SK-N-SH treated with all-trans-retinoic acid at 6 μM for 48 hours (cell line): ENCODE measurements at regions not wholly inside any gene's neighbourhood (a gene's known extent, or its start where the extent isn't known, plus 50 kb on each side); places are given as distances from the start of the nearest gene placed in this dataset.
"Not testable (repeated sequence)": the region's sequence is repeated elsewhere in the genome, so short reads cannot be mapped to it uniquely, and the experiment has no call there.

Experiments
- ATAC-seq: fragments of 200-7000 bp; cut with Tn5 transposase; 3 replicates; pipeline ENCODE4 v1.9.1; 2020; ENCODE audit warnings: mild to moderate bottlenecking, moderate library complexity
- ARNTL ChIP-seq: fragments of 450-650 bp; formaldehyde crosslinking; IDR thresholded peaks from 2 replicates; pipeline ENCODE4 v1.5.0; 2020; ENCODE audit warnings: low read depth, mild to moderate bottlenecking, moderate library complexity, borderline replicate concordance
- BACH2 ChIP-seq: fragments of 250-450 bp; sonication (Bioruptor Pico); IDR thresholded peaks from 2 replicates; pipeline ENCODE4 v1.9.0; 2021; ENCODE audit warnings: mild to moderate bottlenecking, borderline replicate concordance
- ESRRG ChIP-seq: fragments of 250-450 bp; sonication (Bioruptor Pico); IDR thresholded peaks from 2 replicates; pipeline ENCODE4 v1.6.1; 2021; ENCODE audit warnings: mild to moderate bottlenecking
- GLIS3 ChIP-seq: fragments of 250-450 bp; sonication (Bioruptor Pico); IDR thresholded peaks from 2 replicates; pipeline ENCODE4 v1.5.0; 2020; ENCODE audit warnings: mild to moderate bottlenecking, moderate library complexity
- ISL1 ChIP-seq: fragments of 250-450 bp; sonication (Bioruptor Pico); IDR thresholded peaks from 2 replicates; pipeline ENCODE4 v2.1.2; 2022; ENCODE audit warnings: mild to moderate bottlenecking, moderate library complexity
- OSR1 ChIP-seq: fragments of 250-450 bp; sonication (Bioruptor Pico); IDR thresholded peaks from 2 replicates; pipeline ENCODE4 v1.8.0; 2022; ENCODE audit warnings: moderate library complexity, mild to moderate bottlenecking, inconsistent platforms
- PATZ1 ChIP-seq: fragments of 250-450 bp; sonication (Bioruptor Pico); IDR thresholded peaks from 2 replicates; pipeline ENCODE4 v1.8.0; 2020; ENCODE audit warnings: mild to moderate bottlenecking, moderate library complexity, borderline replicate concordance
- PPARA ChIP-seq: fragments of 250-450 bp; sonication (Bioruptor Pico); IDR thresholded peaks from 2 replicates; pipeline ENCODE4 v1.5.0; 2020; ENCODE audit warnings: mild to moderate bottlenecking, borderline replicate concordance
- RARB ChIP-seq: fragments of 250-450 bp; sonication (Bioruptor Pico); IDR thresholded peaks from 2 replicates; pipeline ENCODE4 v1.8.0; 2021; ENCODE audit warnings: mild to moderate bottlenecking, moderate library complexity
- SNAI2 ChIP-seq: fragments of 250-450 bp; sonication (Bioruptor Pico); IDR thresholded peaks from 2 replicates; pipeline ENCODE4 v1.5.0; 2020; ENCODE audit warnings: mild to moderate bottlenecking, moderate library complexity
- TCF4 ChIP-seq: fragments of 250-450 bp; sonication (Bioruptor Pico); IDR thresholded peaks from 2 replicates; pipeline ENCODE4 v1.8.0; 2021; ENCODE audit warnings: mild to moderate bottlenecking, moderate library complexity, borderline replicate concordance
- TOX ChIP-seq: fragments of 250-450 bp; sonication (Bioruptor Pico); IDR thresholded peaks from 2 replicates; pipeline ENCODE4 v1.8.0; 2021; ENCODE audit warnings: mild to moderate bottlenecking, moderate library complexity, borderline replicate concordance
- ZFP30 ChIP-seq: fragments of 450-650 bp; formaldehyde crosslinking; IDR thresholded peaks from 2 replicates; pipeline ENCODE4 v1.5.0; 2022; ENCODE audit warnings: mild to moderate bottlenecking, moderate library complexity
- ZNF565 ChIP-seq: fragments of 450-650 bp; formaldehyde crosslinking; conservative IDR thresholded peaks from 2 replicates; pipeline ENCODE4 v1.5.0; 2020; ENCODE audit warnings: low read depth, mild to moderate bottlenecking, moderate library complexity
- ZNF70 ChIP-seq: fragments of 450-650 bp; formaldehyde crosslinking; IDR thresholded peaks from 2 replicates; pipeline ENCODE4 v1.5.0; 2020; ENCODE audit warnings: mild to moderate bottlenecking, moderate library complexity
- ZNF8 ChIP-seq: fragments of 450-650 bp; formaldehyde crosslinking; IDR thresholded peaks from 2 replicates; pipeline ENCODE4 v1.5.0; 2020; ENCODE audit warnings: mild to moderate bottlenecking, moderate library complexity
- TF ChIP-seq, protein P1 (sequence below): fragments of 250-450 bp; sonication (Bioruptor Pico); IDR thresholded peaks from 2 replicates; pipeline ENCODE4 v1.5.0; 2020; ENCODE audit warnings: mild to moderate bottlenecking, moderate library complexity
- TF ChIP-seq, protein P2 (sequence below): fragments of 250-450 bp; sonication (Bioruptor Pico); IDR thresholded peaks from 2 replicates; pipeline ENCODE4 v1.5.1; 2020; ENCODE audit warnings: low read depth, mild to moderate bottlenecking, moderate library complexity

DNA sequence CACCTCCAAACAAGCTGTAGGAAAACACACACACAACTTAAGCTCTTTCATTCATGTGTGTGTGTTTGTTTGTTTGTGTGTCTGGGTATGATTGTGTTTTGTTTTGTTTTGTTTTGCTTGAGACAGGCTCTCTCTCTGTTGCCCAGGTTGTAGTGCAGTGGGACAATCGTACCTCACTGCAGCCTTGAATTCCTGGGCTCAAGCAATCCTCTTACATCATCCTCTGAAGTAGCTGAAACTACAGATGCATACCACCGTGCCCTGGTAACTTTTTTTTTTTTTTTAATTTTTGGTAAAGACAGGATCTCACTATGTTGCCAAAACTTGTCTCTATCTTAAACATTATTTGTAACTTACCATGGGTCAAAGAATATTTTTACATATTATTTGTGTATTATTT is 431.7 kb downstream of the SLITRK1 start:
- TF ChIP-seq OSR1 (CRISPR knock-in tag) (no peak), ESRRG (CRISPR knock-in tag) (no peak), ZNF70 (CRISPR knock-in tag) (no peak), GLIS3 (CRISPR knock-in tag) (no peak), ISL1 (CRISPR knock-in tag) (no peak), ZFP30 (no peak), TOX (no peak), BACH2 (CRISPR knock-in tag) (no peak)
- peak; percentile 76 for ATAC-seq

GRCh38 chr13:83449668-83450395 is 432.4 kb downstream of the SLITRK1 start:
- peak; percentile 82; the same call in 1 of the 2 replicates for TF ChIP-seq TOX
- no peak for TF ChIP-seq ISL1 (CRISPR knock-in tag)
- TF ChIP-seq, protein P1, sequence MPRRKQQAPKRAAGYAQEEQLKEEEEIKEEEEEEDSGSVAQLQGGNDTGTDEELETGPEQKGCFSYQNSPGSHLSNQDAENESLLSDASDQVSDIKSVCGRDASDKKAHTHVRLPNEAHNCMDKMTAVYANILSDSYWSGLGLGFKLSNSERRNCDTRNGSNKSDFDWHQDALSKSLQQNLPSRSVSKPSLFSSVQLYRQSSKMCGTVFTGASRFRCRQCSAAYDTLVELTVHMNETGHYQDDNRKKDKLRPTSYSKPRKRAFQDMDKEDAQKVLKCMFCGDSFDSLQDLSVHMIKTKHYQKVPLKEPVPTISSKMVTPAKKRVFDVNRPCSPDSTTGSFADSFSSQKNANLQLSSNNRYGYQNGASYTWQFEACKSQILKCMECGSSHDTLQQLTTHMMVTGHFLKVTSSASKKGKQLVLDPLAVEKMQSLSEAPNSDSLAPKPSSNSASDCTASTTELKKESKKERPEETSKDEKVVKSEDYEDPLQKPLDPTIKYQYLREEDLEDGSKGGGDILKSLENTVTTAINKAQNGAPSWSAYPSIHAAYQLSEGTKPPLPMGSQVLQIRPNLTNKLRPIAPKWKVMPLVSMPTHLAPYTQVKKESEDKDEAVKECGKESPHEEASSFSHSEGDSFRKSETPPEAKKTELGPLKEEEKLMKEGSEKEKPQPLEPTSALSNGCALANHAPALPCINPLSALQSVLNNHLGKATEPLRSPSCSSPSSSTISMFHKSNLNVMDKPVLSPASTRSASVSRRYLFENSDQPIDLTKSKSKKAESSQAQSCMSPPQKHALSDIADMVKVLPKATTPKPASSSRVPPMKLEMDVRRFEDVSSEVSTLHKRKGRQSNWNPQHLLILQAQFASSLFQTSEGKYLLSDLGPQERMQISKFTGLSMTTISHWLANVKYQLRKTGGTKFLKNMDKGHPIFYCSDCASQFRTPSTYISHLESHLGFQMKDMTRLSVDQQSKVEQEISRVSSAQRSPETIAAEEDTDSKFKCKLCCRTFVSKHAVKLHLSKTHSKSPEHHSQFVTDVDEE (CRISPR knock-in tag): no peak
- ATAC-seq: peak; percentile 85

DNA sequence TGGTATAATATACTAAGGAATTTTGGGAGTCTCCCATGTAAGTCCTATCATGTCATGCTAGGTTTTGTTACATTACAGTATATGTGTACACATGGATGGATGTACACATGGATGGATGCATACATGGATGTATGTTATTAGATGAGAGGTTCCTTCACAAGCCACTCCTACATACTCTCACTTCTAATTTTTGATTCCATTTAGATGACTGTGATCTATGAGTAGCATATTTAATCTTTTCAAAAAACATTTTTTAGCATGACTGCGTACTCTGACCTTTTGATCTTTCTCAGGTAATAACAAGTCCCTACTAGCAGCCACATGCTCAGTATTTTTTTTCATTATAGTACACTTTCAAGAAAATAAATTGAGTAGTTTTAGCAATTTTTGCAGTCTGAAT is 441.8 kb downstream of the SLITRK1 start:
- TF ChIP-seq ARNTL (CRISPR knock-in tag): no peak
- no peak for TF ChIP-seq ZNF70 (CRISPR knock-in tag)
- TF ChIP-seq RARB (CRISPR knock-in tag): no peak
- no peak for TF ChIP-seq OSR1 (CRISPR knock-in tag)
- TF ChIP-seq TCF4 (CRISPR knock-in tag): no peak
- no peak for TF ChIP-seq SNAI2 (CRISPR knock-in tag)
- no peak for TF ChIP-seq TOX
- no peak for TF ChIP-seq ZNF565 (CRISPR knock-in tag)
- TF ChIP-seq ZNF8 (CRISPR knock-in tag): no peak
- TF ChIP-seq, protein P2, sequence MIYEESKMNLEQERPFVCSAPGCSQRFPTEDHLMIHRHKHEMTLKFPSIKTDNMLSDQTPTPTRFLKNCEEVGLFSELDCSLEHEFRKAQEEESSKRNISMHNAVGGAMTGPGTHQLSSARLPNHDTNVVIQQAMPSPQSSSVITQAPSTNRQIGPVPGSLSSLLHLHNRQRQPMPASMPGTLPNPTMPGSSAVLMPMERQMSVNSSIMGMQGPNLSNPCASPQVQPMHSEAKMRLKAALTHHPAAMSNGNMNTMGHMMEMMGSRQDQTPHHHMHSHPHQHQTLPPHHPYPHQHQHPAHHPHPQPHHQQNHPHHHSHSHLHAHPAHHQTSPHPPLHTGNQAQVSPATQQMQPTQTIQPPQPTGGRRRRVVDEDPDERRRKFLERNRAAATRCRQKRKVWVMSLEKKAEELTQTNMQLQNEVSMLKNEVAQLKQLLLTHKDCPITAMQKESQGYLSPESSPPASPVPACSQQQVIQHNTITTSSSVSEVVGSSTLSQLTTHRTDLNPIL (CRISPR knock-in tag): no peak
- TF ChIP-seq PATZ1 (CRISPR knock-in tag): no peak
- TF ChIP-seq, protein P1 (CRISPR knock-in tag): no peak
- TF ChIP-seq PPARA (CRISPR knock-in tag): no peak
- ATAC-seq: no peak

DNA sequence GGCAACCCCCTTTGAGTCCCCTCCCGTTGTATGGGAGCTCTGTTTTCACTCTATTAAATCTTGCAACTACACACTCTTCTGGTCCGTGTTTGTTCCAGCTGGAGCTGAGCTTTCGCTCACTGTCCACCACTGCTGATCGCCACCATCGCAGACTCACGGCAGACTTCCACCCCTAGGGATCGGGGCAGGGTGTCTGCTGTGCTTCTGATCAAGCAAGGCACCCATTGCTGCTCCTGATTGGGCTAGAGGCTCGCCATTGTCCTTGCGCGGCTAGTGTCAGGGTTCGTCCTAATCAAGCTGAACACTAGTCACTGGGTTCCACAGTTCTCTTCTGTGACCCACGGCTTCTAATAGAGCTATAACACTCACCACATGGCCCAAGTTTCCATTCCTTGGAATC is 442.8 kb downstream of the SLITRK1 start:
- not testable (repeated sequence) for ATAC-seq
